ENCODE measurements at regions not wholly inside any gene's neighbourhood (a gene's known extent, or its start where the extent isn't known, plus 50 kb on each side); places are given as distances from the start of the nearest gene placed in this dataset.
A peak's percentile ranks its signal among the peaks of the same experiment; 100 is the strongest.

GRCh38 chr9:108277216-108277615 lies 578.6 kb downstream of the ACTL7B start:
- H3K27ac Mint-ChIP-seq: no peak overlapping the region
- H3K4me1 Mint-ChIP-seq: peaks cover 0 to 3% (median 0%) of the 10 kb centered on the region in 4 donors
- no peaks in the 10 kb centered on the region for H3K36me3 Mint-ChIP-seq
- DNase-seq: no peak
- POLR2A ChIA-PET: no interaction called here
- no peak for ATAC-seq
- no peak overlapping the region for H3K4me3 Mint-ChIP-seq
- peaks cover 0 to 10% (median 4%) of the 10 kb centered on the region in 9 donors for H3K9me3 Mint-ChIP-seq
- peaks cover 0 to 5% (median 4%) of the 10 kb centered on the region in 5 donors for H3K27me3 Mint-ChIP-seq

- Mint-ChIP-seq H3K4me3 (no peak overlapping the region), H3K4me1 (peaks cover 0 to 4% (median 0%) of the 10 kb centered on the region in 4 donors), H3K27me3 (peaks cover 0 to 10% (median 4%) of the 10 kb centered on the region in 5 donors), H3K36me3 (no peaks in the 10 kb centered on the region), H3K27ac (no peak overlapping the region), H3K9me3 (peaks cover 0 to 13% (median 4%) of the 10 kb centered on the region in 9 donors)
- POLR2A ChIA-PET: no interaction called here
- ATAC-seq: no peak
- DNase-seq: no peak
Measured at GRCh38 chr9:108275906-108276305, 579.9 kb downstream of the ACTL7B start.

- peaks cover 0 to 10% (median 3%) of the 10 kb centered on the region in 5 donors for H3K27me3 Mint-ChIP-seq
Measured at GRCh38 chr9:108274971-108275370, 580.8 kb downstream of the ACTL7B start.

GRCh38 chr9:108273988-108274387 lies 581.8 kb downstream of the ACTL7B start:
- Mint-ChIP-seq H3K9me3 (peaks cover 0 to 11% (median 5%) of the 10 kb centered on the region in 9 donors), H3K36me3 (no peaks in the 10 kb centered on the region), H3K27me3 (peaks cover 0 to 5% (median 3%) of the 10 kb centered on the region in 5 donors), H3K27ac (no peak overlapping the region), H3K4me1 (peaks cover 0 to 4% (median 0%) of the 10 kb centered on the region in 4 donors), H3K4me3 (no peak overlapping the region)
- ATAC-seq (no peak), DNase-seq (no peak)
- POLR2A ChIA-PET: no interaction called here

More at GRCh38 chr9:108274971-108275370, 580.8 kb downstream of the ACTL7B start:
- Mint-ChIP-seq H3K4me3 (no peak overlapping the region), H3K4me1 (peaks cover 0 to 4% (median 0%) of the 10 kb centered on the region in 4 donors), H3K36me3 (no peaks in the 10 kb centered on the region), H3K9me3 (peaks cover 0 to 15% (median 4%) of the 10 kb centered on the region in 9 donors), H3K27ac (no peak overlapping the region)
- ATAC-seq (no peak), DNase-seq (no peak)
- POLR2A ChIA-PET: no interaction called here

- POLR2A ChIA-PET: no interaction called here
- Mint-ChIP-seq H3K4me1 (peaks cover 0 to 4% (median 0%) of the 10 kb centered on the region in 4 donors), H3K27ac (no peak overlapping the region), H3K4me3 (peak overlapping the region in 1 of 10 donors; percentile 50), H3K9me3 (peaks cover 0 to 21% (median 4%) of the 10 kb centered on the region in 9 donors), H3K27me3 (peaks cover 0 to 5% (median 4%) of the 10 kb centered on the region in 5 donors), H3K36me3 (no peaks in the 10 kb centered on the region)
- ATAC-seq: no peak
- DNase-seq: no peak
Measured at GRCh38 chr9:108272349-108272899, 583.4 kb downstream of the ACTL7B start.

- peaks cover 0 to 4% (median 0%) of the 10 kb centered on the region in 4 donors for H3K4me1 Mint-ChIP-seq
- peaks cover 0 to 5% (median 4%) of the 10 kb centered on the region in 5 donors for H3K27me3 Mint-ChIP-seq
- H3K4me3 Mint-ChIP-seq: no peak overlapping the region
- POLR2A ChIA-PET: no interaction called here
- peaks cover 0 to 21% (median 4%) of the 10 kb centered on the region in 9 donors for H3K9me3 Mint-ChIP-seq
- DNase-seq: no peak
- H3K27ac Mint-ChIP-seq: no peak overlapping the region
- no peak for ATAC-seq
- H3K36me3 Mint-ChIP-seq: no peaks in the 10 kb centered on the region
Measured at GRCh38 chr9:108271646-108272348, 584.0 kb downstream of the ACTL7B start.

GRCh38 chr9:108271236-108271635 lies 584.5 kb downstream of the ACTL7B start:
- Mint-ChIP-seq H3K4me3 (no peak overlapping the region), H3K4me1 (peaks cover 0 to 4% (median 0%) of the 10 kb centered on the region in 4 donors), H3K27me3 (peaks cover 0 to 5% (median 4%) of the 10 kb centered on the region in 5 donors), H3K36me3 (no peaks in the 10 kb centered on the region), H3K9me3 (peaks cover 0 to 21% (median 4%) of the 10 kb centered on the region in 9 donors), H3K27ac (no peak overlapping the region)
- POLR2A ChIA-PET: no interaction called here
- ATAC-seq (no peak), DNase-seq (no peak)

GRCh38 chr9:108270561-108270960 lies 585.2 kb downstream of the ACTL7B start:
- ATAC-seq (no peak), DNase-seq (no peak)
- H3K4me3 Mint-ChIP-seq: no peak overlapping the region
- H3K36me3 Mint-ChIP-seq: no peaks in the 10 kb centered on the region
- H3K9me3 Mint-ChIP-seq: peaks cover 0 to 21% (median 4%) of the 10 kb centered on the region in 9 donors
- no peak overlapping the region for H3K27ac Mint-ChIP-seq
- POLR2A ChIA-PET: no interaction called here
- peaks cover 0 to 4% (median 0%) of the 10 kb centered on the region in 4 donors for H3K4me1 Mint-ChIP-seq
- H3K27me3 Mint-ChIP-seq: peaks cover 0 to 5% (median 4%) of the 10 kb centered on the region in 5 donors

- no peak overlapping the region for H3K4me3 Mint-ChIP-seq
Measured at GRCh38 chr9:108270051-108270450, 585.7 kb downstream of the ACTL7B start.

GRCh38 chr9:108269371-108269770 lies 586.4 kb downstream of the ACTL7B start:
- Mint-ChIP-seq H3K4me1 (peaks cover 0 to 4% (median 0%) of the 10 kb centered on the region in 4 donors), H3K9me3 (peaks cover 0 to 15% (median 3%) of the 10 kb centered on the region in 9 donors), H3K27me3 (peaks cover 0 to 5% (median under 1%) of the 10 kb centered on the region in 5 donors), H3K4me3 (no peak overlapping the region), H3K27ac (no peak overlapping the region), H3K36me3 (no peaks in the 10 kb centered on the region)
- ATAC-seq (no peak), DNase-seq (no peak)
- POLR2A ChIA-PET: no interaction called here

More at GRCh38 chr9:108270051-108270450, 585.7 kb downstream of the ACTL7B start:
- Mint-ChIP-seq H3K27ac (no peak overlapping the region), H3K27me3 (peaks cover 0 to 5% (median 4%) of the 10 kb centered on the region in 5 donors), H3K9me3 (peaks cover 0 to 21% (median 4%) of the 10 kb centered on the region in 9 donors), H3K4me1 (peaks cover 0 to 4% (median 0%) of the 10 kb centered on the region in 4 donors), H3K36me3 (no peaks in the 10 kb centered on the region)
- DNase-seq (no peak), ATAC-seq (no peak)
- POLR2A ChIA-PET: no interaction called here

GRCh38 chr9:108265065-108265464 lies 590.7 kb downstream of the ACTL7B start:
- Mint-ChIP-seq H3K27me3 (peaks cover 0 to 2% (median 0%) of the 10 kb centered on the region in 5 donors), H3K36me3 (peaks cover 0 to 4% (median 0%) of the 10 kb centered on the region in 3 donors), H3K27ac (no peak overlapping the region), H3K4me3 (no peak overlapping the region), H3K9me3 (peaks cover 0 to 21% (median 4%) of the 10 kb centered on the region in 9 donors), H3K4me1 (no peaks in the 10 kb centered on the region)
- POLR2A ChIA-PET: no interaction called here
- ATAC-seq (no peak), DNase-seq (no peak)

- H3K4me1 Mint-ChIP-seq: no peaks in the 10 kb centered on the region
- H3K4me3 Mint-ChIP-seq: no peak overlapping the region
- H3K27ac Mint-ChIP-seq: no peak overlapping the region
- peaks cover 0 to 4% (median 0%) of the 10 kb centered on the region in 3 donors for H3K36me3 Mint-ChIP-seq
- POLR2A ChIA-PET: no interaction called here
- H3K27me3 Mint-ChIP-seq: peaks cover 0 to 2% (median 0%) of the 10 kb centered on the region in 5 donors
- no peak for DNase-seq
- H3K9me3 Mint-ChIP-seq: peaks cover 0 to 31% (median 6%) of the 10 kb centered on the region in 9 donors
- ATAC-seq: no peak
Measured at GRCh38 chr9:108264093-108264492, 591.7 kb downstream of the ACTL7B start.

GRCh38 chr9:108262836-108263235 lies 593.0 kb downstream of the ACTL7B start:
- Mint-ChIP-seq H3K27ac (no peak overlapping the region), H3K36me3 (peaks cover 0 to 4% (median 0%) of the 10 kb centered on the region in 3 donors), H3K4me3 (no peak overlapping the region), H3K4me1 (no peaks in the 10 kb centered on the region), H3K27me3 (peaks cover 0 to 2% (median 0%) of the 10 kb centered on the region in 5 donors), H3K9me3 (peaks cover 0 to 22% (median 5%) of the 10 kb centered on the region in 9 donors)
- DNase-seq: no peak
- ATAC-seq: no peak
- POLR2A ChIA-PET: no interaction called here
